ENCODE measurements at regions not wholly inside any gene's neighbourhood (a gene's known extent, or its start where the extent isn't known, plus 50 kb on each side); places are given as distances from the start of the nearest gene placed in this dataset.

GRCh38 chr6:112485827-112486212, 138.7 kb downstream of the RFPL4B start:
- CTCF ChIA-PET = no interaction called here
- Histone ChIP-seq H4K20me1 (ENCODE audit: insufficient read depth) (no peaks in the 10 kb centered on the region), H3K27me3 (ENCODE audit: insufficient read depth, low read length) (no peaks in the 10 kb centered on the region), H3K27ac (ENCODE audit: low read depth, low read length) (no peak overlapping the region), H3K79me2 (ENCODE audit: insufficient read depth, low read length) (no peaks in the 10 kb centered on the region), H3K36me3 (ENCODE audit: control insufficient read depth in 1 of 2, insufficient read depth in 2 of 2, low read length in 2 of 2) (no peaks in the 10 kb centered on the region), H3K9me2 (ENCODE audit: insufficient read depth) (no peaks in the 10 kb centered on the region), H3K9me3 (ENCODE audit: control insufficient read depth in 1 of 2, insufficient read depth in 1 of 2, low read depth in 1 of 2, low read length in 2 of 2) (no peaks in the 10 kb centered on the region), H2AFZ (ENCODE audit: low read depth, low read length, poor library complexity, severe bottlenecking) (no peak overlapping the region), H3K4me3 (replicated peaks in 1 of 2; ENCODE audit: low read depth in 1 of 2, low read length in 2 of 2) (no peak overlapping the region), H3K4me2 (ENCODE audit: low read length) (no peak overlapping the region), H3K9ac (ENCODE audit: low read length) (no peak overlapping the region), H3K4me1 (ENCODE audit: control insufficient read depth in 1 of 2, insufficient read depth in 2 of 2, low read length in 2 of 2) (no peaks in the 10 kb centered on the region)
- no TSS peak for BruUV-seq (replicated peaks)
- intact Hi-C loops (cut with micrococcal nuclease) = no loop called here
- TF ChIP-seq YY1 (IDR thresholded peaks at IDR 0.05; ENCODE audit: extremely low read depth, insufficient replicate concordance, low read depth, low read length) (no peak), EGR1 (IDR thresholded peaks at IDR 0.05; ENCODE audit: low read depth) (no peak)
- RAD21 ChIA-PET (ENCODE audit: low non-redundant PET in 1 of 2, low total read pairs in 2 of 2, uncharacterized antibody in 2 of 2, unreplicated experiment in 2 of 2) = no interaction called here
- DNase-seq (ENCODE audit: low read depth, low spot score) (no peak), ATAC-seq (no peak)
- POLR2A ChIA-PET = no interaction called here

- no TSS peak for BruUV-seq (replicated peaks)
- Histone ChIP-seq H3K9me3 (ENCODE audit: control insufficient read depth in 1 of 2, insufficient read depth in 1 of 2, low read depth in 1 of 2, low read length in 2 of 2) (no peaks in the 10 kb centered on the region), H3K9me2 (ENCODE audit: insufficient read depth) (no peaks in the 10 kb centered on the region), H3K36me3 (ENCODE audit: control insufficient read depth in 1 of 2, insufficient read depth in 2 of 2, low read length in 2 of 2) (no peaks in the 10 kb centered on the region), H3K27ac (ENCODE audit: low read depth, low read length) (no peak overlapping the region), H3K4me2 (ENCODE audit: low read length) (no peak overlapping the region), H3K27me3 (ENCODE audit: insufficient read depth, low read length) (no peaks in the 10 kb centered on the region), H3K79me2 (ENCODE audit: insufficient read depth, low read length) (no peaks in the 10 kb centered on the region), H2AFZ (ENCODE audit: low read depth, low read length, poor library complexity, severe bottlenecking) (no peak overlapping the region), H3K9ac (ENCODE audit: low read length) (no peak overlapping the region), H4K20me1 (ENCODE audit: insufficient read depth) (no peaks in the 10 kb centered on the region), H3K4me3 (replicated peaks in 1 of 2; ENCODE audit: low read depth in 1 of 2, low read length in 2 of 2) (no peak overlapping the region), H3K4me1 (ENCODE audit: control insufficient read depth in 1 of 2, insufficient read depth in 2 of 2, low read length in 2 of 2) (no peaks in the 10 kb centered on the region)
- ChIA-PET CTCF (no interaction called here), RAD21 (ENCODE audit: low non-redundant PET in 1 of 2, low total read pairs in 2 of 2, uncharacterized antibody in 2 of 2, unreplicated experiment in 2 of 2) (no interaction called here), POLR2A (no interaction called here)
- DNase-seq (ENCODE audit: low read depth, low spot score) (no peak), ATAC-seq (no peak)
- TF ChIP-seq POLR2A (IDR thresholded peaks at IDR 0.05; ENCODE audit: borderline replicate concordance, extremely low read depth, insufficient read depth, insufficient read length) (no peak), EGR1 (IDR thresholded peaks at IDR 0.05; ENCODE audit: low read depth) (no peak)
- intact Hi-C loops (cut with micrococcal nuclease) = no loop called here
Observed at GRCh38 chr6:112486454-112486853, 139.3 kb downstream of the RFPL4B start.

GRCh38 chr6:112488238-112488637, 141.1 kb downstream of the RFPL4B start:
- Histone ChIP-seq H3K9me2 (ENCODE audit: insufficient read depth) (no peaks in the 10 kb centered on the region), H3K9me3 (ENCODE audit: control insufficient read depth in 1 of 2, insufficient read depth in 1 of 2, low read depth in 1 of 2, low read length in 2 of 2) (no peaks in the 10 kb centered on the region), H3K27me3 (ENCODE audit: insufficient read depth, low read length) (no peaks in the 10 kb centered on the region), H3K27ac (ENCODE audit: low read depth, low read length) (no peak overlapping the region), H3K4me2 (ENCODE audit: low read length) (no peak overlapping the region), H3K4me3 (replicated peaks in 1 of 2; ENCODE audit: low read depth in 1 of 2, low read length in 2 of 2) (no peak overlapping the region), H4K20me1 (ENCODE audit: insufficient read depth) (no peaks in the 10 kb centered on the region), H2AFZ (ENCODE audit: low read depth, low read length, poor library complexity, severe bottlenecking) (no peak overlapping the region), H3K79me2 (ENCODE audit: insufficient read depth, low read length) (no peaks in the 10 kb centered on the region), H3K9ac (ENCODE audit: low read length) (no peak overlapping the region), H3K36me3 (ENCODE audit: control insufficient read depth in 1 of 2, insufficient read depth in 2 of 2, low read length in 2 of 2) (no peaks in the 10 kb centered on the region), H3K4me1 (ENCODE audit: control insufficient read depth in 1 of 2, insufficient read depth in 2 of 2, low read length in 2 of 2) (no peaks in the 10 kb centered on the region)
- intact Hi-C loops (cut with micrococcal nuclease) = no loop called here
- TF ChIP-seq ELF1 (IDR thresholded peaks at IDR 0.05; ENCODE audit: borderline replicate concordance, low read depth) (no peak), MAX (IDR thresholded peaks at IDR 0.05) (no peak), EZH2phosphoT487 (IDR thresholded peaks at IDR 0.05; ENCODE audit: borderline replicate concordance) (no peak), EZH2 (IDR thresholded peaks at IDR 0.05) (no peak), CBX3 (IDR thresholded peaks at IDR 0.05; ENCODE audit: low read depth) (no peak), SRF (IDR thresholded peaks at IDR 0.05; ENCODE audit: low read depth) (no peak), RAD21 (IDR thresholded peaks at IDR 0.05; ENCODE audit: low read depth) (no peak), CTCF (IDR thresholded peaks at IDR 0.05 in 2 of 3, conservative IDR thresholded peaks at IDR 0.05 in 1 of 3; ENCODE audit: borderline replicate concordance in 1 of 3, insufficient read depth in 1 of 3, low read depth in 2 of 3, low read length in 2 of 3) (no peak), ZNF274 (IDR thresholded peaks at IDR 0.05; ENCODE audit: low read depth, low read length) (no peak), FOSL1 (IDR thresholded peaks at IDR 0.05; ENCODE audit: low read depth) (no peak)
- DNase-seq (ENCODE audit: low read depth, low spot score) (no peak), ATAC-seq (no peak)
- no TSS peak for BruUV-seq (replicated peaks)
- ChIA-PET CTCF (no interaction called here), RAD21 (ENCODE audit: low non-redundant PET in 1 of 2, low total read pairs in 2 of 2, uncharacterized antibody in 2 of 2, unreplicated experiment in 2 of 2) (no interaction called here), POLR2A (no interaction called here)
